ENCODE measurements at regions not wholly inside any gene's neighbourhood (a gene's known extent, or its start where the extent isn't known, plus 50 kb on each side); places are given as distances from the start of the nearest gene placed in this dataset.

DNA sequence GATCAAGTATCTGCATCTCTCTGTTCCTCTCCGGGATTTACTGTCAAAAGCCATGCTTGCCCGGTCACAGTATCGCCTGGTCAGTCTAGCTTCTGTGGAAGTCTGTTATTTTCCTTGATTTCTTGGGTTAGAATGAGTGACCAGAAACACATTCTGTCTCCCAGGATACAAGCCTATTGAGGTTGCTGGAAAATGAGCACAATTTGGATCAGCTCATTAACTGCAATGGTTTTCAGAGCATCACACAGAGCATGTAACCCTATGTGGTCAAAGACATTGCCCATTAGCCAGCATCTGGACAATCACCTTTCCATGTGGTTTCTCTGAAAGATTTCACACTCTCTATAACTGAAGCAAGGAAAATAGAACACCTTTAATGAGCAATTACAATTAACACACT, 124.2 kb upstream of the FAM98A start:
- TF ChIP-seq, protein P1, sequence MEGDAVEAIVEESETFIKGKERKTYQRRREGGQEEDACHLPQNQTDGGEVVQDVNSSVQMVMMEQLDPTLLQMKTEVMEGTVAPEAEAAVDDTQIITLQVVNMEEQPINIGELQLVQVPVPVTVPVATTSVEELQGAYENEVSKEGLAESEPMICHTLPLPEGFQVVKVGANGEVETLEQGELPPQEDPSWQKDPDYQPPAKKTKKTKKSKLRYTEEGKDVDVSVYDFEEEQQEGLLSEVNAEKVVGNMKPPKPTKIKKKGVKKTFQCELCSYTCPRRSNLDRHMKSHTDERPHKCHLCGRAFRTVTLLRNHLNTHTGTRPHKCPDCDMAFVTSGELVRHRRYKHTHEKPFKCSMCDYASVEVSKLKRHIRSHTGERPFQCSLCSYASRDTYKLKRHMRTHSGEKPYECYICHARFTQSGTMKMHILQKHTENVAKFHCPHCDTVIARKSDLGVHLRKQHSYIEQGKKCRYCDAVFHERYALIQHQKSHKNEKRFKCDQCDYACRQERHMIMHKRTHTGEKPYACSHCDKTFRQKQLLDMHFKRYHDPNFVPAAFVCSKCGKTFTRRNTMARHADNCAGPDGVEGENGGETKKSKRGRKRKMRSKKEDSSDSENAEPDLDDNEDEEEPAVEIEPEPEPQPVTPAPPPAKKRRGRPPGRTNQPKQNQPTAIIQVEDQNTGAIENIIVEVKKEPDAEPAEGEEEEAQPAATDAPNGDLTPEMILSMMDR (IDR thresholded peaks at IDR 0.05; ENCODE audit: insufficient read depth, low read depth, low read length, missing control alignments), result no peak
- no peak overlapping the region for H3K4me3 ChIP-seq (ENCODE audit: low read depth, low read length)
- no peak for DNase-seq (ENCODE audit: low read depth)

DNA sequence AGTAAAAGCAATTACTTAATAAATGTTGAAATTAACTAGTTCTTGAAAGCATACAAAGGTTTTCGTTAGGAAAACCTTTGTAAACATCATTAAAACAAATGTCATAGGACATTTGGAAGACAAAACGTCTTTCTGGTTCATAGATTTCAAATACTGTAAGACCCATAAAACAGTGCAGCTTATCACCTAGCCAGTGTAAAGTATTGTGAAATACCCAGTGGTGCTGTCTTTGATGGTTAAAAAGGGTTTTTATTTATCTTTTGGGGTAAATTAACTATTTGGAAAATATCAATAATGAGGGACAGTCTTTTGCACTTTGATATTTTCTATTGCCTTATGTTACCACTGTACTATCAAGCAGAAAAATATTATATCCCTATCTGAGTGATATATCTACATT, 120.0 kb upstream of the FAM98A start:
- TF ChIP-seq, protein P1 (IDR thresholded peaks at IDR 0.05; ENCODE audit: insufficient read depth, low read depth, low read length, missing control alignments), result no peak
- no peak for DNase-seq (ENCODE audit: low read depth)
- H3K4me3 ChIP-seq (ENCODE audit: low read depth, low read length), result no peak overlapping the region

- no peak overlapping the region for H3K4me3 ChIP-seq (ENCODE audit: low read depth, low read length)
- TF ChIP-seq, protein P1 (IDR thresholded peaks at IDR 0.05; ENCODE audit: insufficient read depth, low read depth, low read length, missing control alignments), result no peak
- DNase-seq (ENCODE audit: low read depth), result no peak
Measured at GRCh38 chr2:33712674-33713073, 113.6 kb upstream of the FAM98A start.

DNA sequence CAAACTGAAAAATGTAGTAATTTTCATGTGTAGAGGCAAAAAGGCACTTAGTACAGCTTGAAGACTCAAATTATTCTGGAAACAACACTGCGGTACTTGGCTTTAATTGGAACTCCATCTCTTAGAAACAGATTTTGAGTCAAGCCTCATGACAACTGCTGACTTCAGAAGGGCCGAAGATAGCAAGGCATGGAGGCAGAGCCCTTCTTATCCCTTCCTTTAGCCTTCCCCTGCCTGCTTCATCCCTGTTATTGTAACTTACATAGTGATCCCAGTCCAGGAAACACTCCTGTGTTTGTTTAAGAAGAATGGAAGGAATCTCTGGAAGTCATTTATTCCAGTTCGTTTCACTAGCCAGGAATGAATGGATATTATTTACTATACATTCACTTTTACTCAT, 110.9 kb upstream of the FAM98A start:
- DNase-seq (ENCODE audit: low read depth), result no peak
- H3K4me3 ChIP-seq (ENCODE audit: low read depth, low read length), result no peak overlapping the region
- TF ChIP-seq, protein P1 (IDR thresholded peaks at IDR 0.05; ENCODE audit: insufficient read depth, low read depth, low read length, missing control alignments), result no peak

DNA sequence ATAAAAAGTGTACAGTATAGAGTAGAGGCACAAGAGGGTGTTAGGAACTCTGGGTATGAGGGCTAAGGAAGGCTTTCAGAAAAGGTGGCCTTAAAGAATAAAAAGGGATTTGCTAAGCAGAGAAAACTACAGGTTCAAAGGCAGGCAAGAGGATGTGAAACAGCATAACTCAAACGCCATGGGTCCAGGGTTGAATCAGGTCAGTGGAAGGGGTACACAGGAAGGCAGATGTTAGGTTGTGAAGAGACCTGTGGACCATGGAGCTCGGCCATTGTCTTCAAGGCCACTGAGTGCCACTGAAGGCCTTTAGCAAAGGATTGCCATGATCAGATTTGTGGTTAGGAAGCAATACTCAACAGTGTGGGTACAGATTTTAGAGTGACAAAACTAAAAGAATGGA, 108.2 kb upstream of the FAM98A start:
- TF ChIP-seq, protein P1 (IDR thresholded peaks at IDR 0.05; ENCODE audit: insufficient read depth, low read depth, low read length, missing control alignments), result no peak
- no peak overlapping the region for H3K4me3 ChIP-seq (ENCODE audit: low read depth, low read length)
- no peak for DNase-seq (ENCODE audit: low read depth)

GRCh38 chr2:33706410-33706809, 107.3 kb upstream of the FAM98A start:
- TF ChIP-seq, protein P1 (IDR thresholded peaks at IDR 0.05; ENCODE audit: insufficient read depth, low read depth, low read length, missing control alignments), result no peak
- no peak overlapping the region for H3K4me3 ChIP-seq (ENCODE audit: low read depth, low read length)
- DNase-seq (ENCODE audit: low read depth), result no peak

DNA sequence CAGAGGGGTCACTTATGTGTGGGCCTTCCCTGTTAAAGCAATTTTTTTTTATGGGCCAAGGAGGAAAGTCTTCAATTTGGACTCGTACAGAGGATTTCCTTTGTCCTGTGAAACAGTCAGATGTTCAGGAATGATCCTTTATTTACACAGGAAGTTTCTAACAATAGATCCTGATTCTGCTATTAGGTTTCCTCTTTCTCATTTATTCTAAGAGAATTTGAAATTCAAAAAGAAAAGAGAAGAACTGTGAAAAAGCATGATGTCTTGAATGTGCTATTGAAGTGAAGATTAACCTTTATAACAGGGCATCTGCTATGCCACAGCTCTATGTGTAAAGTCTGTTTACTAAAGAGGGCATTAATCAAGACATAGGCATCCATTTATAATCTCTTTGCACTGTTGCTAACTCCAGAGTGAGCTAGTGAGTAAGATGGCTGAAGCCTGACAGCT, 105.3 kb upstream of the FAM98A start:
- no peak overlapping the region for H3K4me3 ChIP-seq (ENCODE audit: low read depth, low read length)
- TF ChIP-seq, protein P1 (IDR thresholded peaks at IDR 0.05; ENCODE audit: insufficient read depth, low read depth, low read length, missing control alignments), result no peak
- no peak for DNase-seq (ENCODE audit: low read depth)

Measured in GM12865 (cell line).